Umbilical cord (tissue), 1 donor: ENCODE measurements at regions not wholly inside any gene's neighbourhood (a gene's known extent, or its start where the extent isn't known, plus 50 kb on each side); places are given as distances from the start of the nearest gene placed in this dataset.
"Not testable (repeated sequence)": the region's sequence is repeated elsewhere in the genome, so short reads cannot be mapped to it uniquely, and the experiment has no call there.

Experiments
- DNase-seq: peaks from one replicate; pipeline ENCODE4 v3.0.0-alpha.2; 2015; ENCODE audit warnings: low spot score

- DNase-seq: peak; percentile 86
These were observed 58.3 kb upstream of the EEA1 start for GRCh38 chr12:92987362-92987761.

- peak; percentile 36 for DNase-seq
These were observed 58.9 kb upstream of the EEA1 start for GRCh38 chr12:92987846-92988621.

- DNase-seq: no peak
These were observed 59.6 kb upstream of the EEA1 start for GRCh38 chr12:92988622-92989130.

GRCh38 chr12:92989715-92990484 is 60.8 kb upstream of the EEA1 start:
- DNase-seq: no peak

GRCh38 chr12:92991134-92991533 is 62.0 kb upstream of the EEA1 start:
- no peak for DNase-seq

GRCh38 chr12:92992041-92992440 is 62.9 kb upstream of the EEA1 start:
- no peak for DNase-seq

- DNase-seq: no peak
These were observed 64.2 kb upstream of the EEA1 start for GRCh38 chr12:92993259-92993658.

- DNase-seq: peak; percentile 31
These were observed 66.3 kb upstream of the EEA1 start for GRCh38 chr12:92995258-92995903.

GRCh38 chr12:93000026-93000425 is 70.9 kb upstream of the EEA1 start:
- no peak for DNase-seq

GRCh38 chr12:93001407-93001806 is 72.3 kb upstream of the EEA1 start:
- no peak for DNase-seq

GRCh38 chr12:93002293-93003054 is 73.4 kb upstream of the EEA1 start:
- DNase-seq: peak; percentile 73

- DNase-seq: no peak
These were observed 74.6 kb upstream of the EEA1 start for GRCh38 chr12:93003531-93004239.

- DNase-seq: no peak
These were observed 76.9 kb upstream of the EEA1 start for GRCh38 chr12:93005928-93006392.

GRCh38 chr12:93006471-93007208 is 77.5 kb upstream of the EEA1 start:
- DNase-seq: no peak

- no peak for DNase-seq
These were observed 78.4 kb upstream of the EEA1 start for GRCh38 chr12:93007544-93007943.

- no peak for DNase-seq
These were observed 79.1 kb upstream of the EEA1 start for GRCh38 chr12:93008044-93008778.

GRCh38 chr12:93008880-93009279 is 79.8 kb upstream of the EEA1 start:
- not testable (repeated sequence) for DNase-seq

GRCh38 chr12:93009533-93009932 is 80.4 kb upstream of the EEA1 start:
- DNase-seq: no peak

GRCh38 chr12:93010461-93010860 is 81.4 kb upstream of the EEA1 start:
- DNase-seq: no peak
